Sigmoid colon (tissue), 6 donors: ENCODE measurements at regions not wholly inside any gene's neighbourhood (a gene's known extent, or its start where the extent isn't known, plus 50 kb on each side); places are given as distances from the start of the nearest gene placed in this dataset.

Source experiments
- DNase-seq: peaks from one replicate; pipeline ENCODE4 v3.0.0-alpha.2; 2019
- H3K27ac ChIP-seq, 4 donors: fragments of 200-600 bp; sonication (generic); one replicate each; pipeline ENCODE4 v1.5.1; 2016 to 2019; ENCODE audit warnings: mild to moderate bottlenecking in 1 of 4
- H3K27me3 ChIP-seq, 3 donors: fragments of 200-600 bp; sonication (generic); one replicate each; pipeline ENCODE4 v1.5.1; 2019; ENCODE audit warnings: mild to moderate bottlenecking in 1 of 3
- H3K36me3 ChIP-seq, 4 donors: fragments of 200-600 bp; sonication (generic); one replicate each; pipeline ENCODE4 v1.5.1; 2016 to 2019
- H3K4me1 ChIP-seq, 4 donors: fragments of 200-600 bp; sonication (generic); one replicate each; pipeline ENCODE4 v1.5.1; 2017 to 2019
- H3K4me3 ChIP-seq, 4 donors: fragments of 200-600 bp; sonication (generic); one replicate each; pipeline ENCODE4 v1.5.1; 2017 to 2019; ENCODE audit warnings: mild to moderate bottlenecking in 2 of 4, moderate library complexity in 1 of 4
- H3K9me3 ChIP-seq, 4 donors: fragments of 200-600 bp in 3 of 4; sonication (generic) in 3 of 4; one replicate each; pipeline versions ENCODE4 v1.5.1 to v1.6.1; 2013 to 2019
- EP300 ChIP-seq, 4 donors: sonication (generic); formaldehyde crosslinking; IDR thresholded peaks; one replicate each; pipeline ENCODE4 v1.6.1; 2017; ENCODE audit warnings: antibody characterized with exemption in 4 of 4
- POLR2A ChIP-seq, 2 donors: fragments of 450-650 bp; IDR thresholded peaks; one replicate each; pipeline ENCODE4 v1.6.1; 2016; ENCODE audit warnings: antibody characterized with exemption in 2 of 2, mild to moderate bottlenecking in 2 of 2, moderate library complexity in 2 of 2
- POLR2AphosphoS5 ChIP-seq, 4 donors: sonication (generic); formaldehyde crosslinking; IDR thresholded peaks; one replicate each; pipeline ENCODE4 v1.6.1; 2017; ENCODE audit warnings: antibody characterized with exemption in 4 of 4
- WGBS, 2 donors: extraction: QIAGEN DNeasy Blood & Tissue Kit; methylation state at CpG; one replicate each; pipeline ENCODE4 v1.1.7; 2013; 5-methylcytosine and 5-hydroxymethylcytosine counted together
- intact Hi-C: fragments of 100-400 bp; cut with DNase I; formaldehyde crosslinking; loops from one replicate; pipeline ENCODE4 v1.15.1; 2023
- TF ChIP-seq, protein P1 (sequence below), 4 experiments: fragments of 450-650 bp in 3 of 4; fragments of 200-600 bp in 1 of 4; IDR thresholded peaks; one replicate each; pipeline ENCODE4 v1.5.1; 2016 to 2019; ENCODE audit warnings: antibody characterized with exemption in 4 of 4, mild to moderate bottlenecking in 3 of 4, moderate library complexity in 2 of 4
- donor health status: healthy with polysubstance abuse.
- donor health status: healthy.

DNA sequence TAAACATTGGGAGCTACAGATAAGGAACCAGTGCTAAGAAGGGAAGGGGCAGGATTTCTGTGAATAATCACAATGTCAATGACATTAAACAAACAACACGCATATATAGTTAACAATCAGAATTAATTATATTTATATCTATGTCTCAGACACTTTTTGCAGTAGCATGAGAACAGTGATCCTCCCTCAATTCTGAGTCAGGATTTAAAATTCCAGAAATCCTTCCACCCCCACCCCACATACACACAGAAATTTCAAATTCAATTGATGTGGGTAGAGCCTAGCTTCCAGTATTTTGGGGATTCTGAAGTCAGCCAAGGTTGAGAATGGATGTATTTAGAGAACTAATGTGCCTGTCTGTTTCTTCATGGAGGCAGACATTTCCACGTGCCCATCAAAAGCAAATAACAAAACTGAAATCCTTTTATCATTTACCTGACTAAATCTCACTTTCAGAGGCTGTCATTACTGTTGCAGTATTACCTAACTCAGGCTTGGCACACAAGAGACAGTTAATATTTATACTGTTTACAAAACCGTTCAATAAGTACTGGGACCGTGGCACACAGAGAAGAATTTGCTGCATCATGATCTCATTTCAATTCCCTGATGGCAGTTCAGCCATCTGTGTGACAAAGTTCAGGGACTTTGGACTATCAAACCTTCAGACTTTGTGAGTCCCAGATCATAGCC lies 116.6 kb upstream of the PALS2 start:
- TF ChIP-seq, protein P1, sequence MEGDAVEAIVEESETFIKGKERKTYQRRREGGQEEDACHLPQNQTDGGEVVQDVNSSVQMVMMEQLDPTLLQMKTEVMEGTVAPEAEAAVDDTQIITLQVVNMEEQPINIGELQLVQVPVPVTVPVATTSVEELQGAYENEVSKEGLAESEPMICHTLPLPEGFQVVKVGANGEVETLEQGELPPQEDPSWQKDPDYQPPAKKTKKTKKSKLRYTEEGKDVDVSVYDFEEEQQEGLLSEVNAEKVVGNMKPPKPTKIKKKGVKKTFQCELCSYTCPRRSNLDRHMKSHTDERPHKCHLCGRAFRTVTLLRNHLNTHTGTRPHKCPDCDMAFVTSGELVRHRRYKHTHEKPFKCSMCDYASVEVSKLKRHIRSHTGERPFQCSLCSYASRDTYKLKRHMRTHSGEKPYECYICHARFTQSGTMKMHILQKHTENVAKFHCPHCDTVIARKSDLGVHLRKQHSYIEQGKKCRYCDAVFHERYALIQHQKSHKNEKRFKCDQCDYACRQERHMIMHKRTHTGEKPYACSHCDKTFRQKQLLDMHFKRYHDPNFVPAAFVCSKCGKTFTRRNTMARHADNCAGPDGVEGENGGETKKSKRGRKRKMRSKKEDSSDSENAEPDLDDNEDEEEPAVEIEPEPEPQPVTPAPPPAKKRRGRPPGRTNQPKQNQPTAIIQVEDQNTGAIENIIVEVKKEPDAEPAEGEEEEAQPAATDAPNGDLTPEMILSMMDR (IDR thresholded peaks at IDR 0.05): no peak
- TF ChIP-seq POLR2A (IDR thresholded peaks at IDR 0.05): no peak
- no peak for TF ChIP-seq POLR2AphosphoS5 (IDR thresholded peaks at IDR 0.05)
- no peak for TF ChIP-seq EP300 (IDR thresholded peaks at IDR 0.05)
- no peak for DNase-seq
- 22 to 44% methylated on average over 4 of the region's 4 CpGs for WGBS, 2 donors
- Histone ChIP-seq H3K27ac (no peak overlapping the region), H3K4me1 (no peaks in the 10 kb centered on the region), H3K36me3 (no peaks in the 10 kb centered on the region), H3K27me3 (no peaks in the 10 kb centered on the region), H3K4me3 (no peak overlapping the region), H3K9me3 (no peaks in the 10 kb centered on the region)
- intact Hi-C loops: no loop called here

DNA sequence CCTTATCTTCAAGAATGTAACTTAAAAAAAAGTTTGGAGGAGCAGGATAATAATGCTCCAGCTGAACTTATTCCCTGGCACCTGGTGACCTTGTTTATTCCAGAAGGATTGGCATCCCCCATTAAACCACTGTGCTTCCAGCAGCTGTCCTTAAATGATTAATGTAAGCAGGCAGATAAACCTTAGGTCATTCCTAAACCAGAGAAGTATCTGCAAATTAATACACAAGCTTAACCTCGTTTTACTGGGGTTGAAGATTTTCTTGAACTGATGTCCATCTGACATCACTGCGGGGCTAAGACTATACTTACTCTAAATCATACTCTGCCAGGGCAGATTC lies 116.1 kb upstream of the PALS2 start:
- no peak overlapping the region for H3K4me3 ChIP-seq
- WGBS, 2 donors: 36 to 52% methylated on average over 2 of the region's 2 CpGs
- no peaks in the 10 kb centered on the region for H3K4me1 ChIP-seq
- intact Hi-C loops: no loop called here
- no peak for TF ChIP-seq POLR2AphosphoS5 (IDR thresholded peaks at IDR 0.05)
- TF ChIP-seq EP300 (IDR thresholded peaks at IDR 0.05): no peak
- no peak for TF ChIP-seq POLR2A (IDR thresholded peaks at IDR 0.05)
- TF ChIP-seq, protein P1 (IDR thresholded peaks at IDR 0.05): no peak
- no peaks in the 10 kb centered on the region for H3K36me3 ChIP-seq
- DNase-seq: no peak
- H3K27me3 ChIP-seq: no peaks in the 10 kb centered on the region
- no peak overlapping the region for H3K27ac ChIP-seq
- no peaks in the 10 kb centered on the region for H3K9me3 ChIP-seq

DNA sequence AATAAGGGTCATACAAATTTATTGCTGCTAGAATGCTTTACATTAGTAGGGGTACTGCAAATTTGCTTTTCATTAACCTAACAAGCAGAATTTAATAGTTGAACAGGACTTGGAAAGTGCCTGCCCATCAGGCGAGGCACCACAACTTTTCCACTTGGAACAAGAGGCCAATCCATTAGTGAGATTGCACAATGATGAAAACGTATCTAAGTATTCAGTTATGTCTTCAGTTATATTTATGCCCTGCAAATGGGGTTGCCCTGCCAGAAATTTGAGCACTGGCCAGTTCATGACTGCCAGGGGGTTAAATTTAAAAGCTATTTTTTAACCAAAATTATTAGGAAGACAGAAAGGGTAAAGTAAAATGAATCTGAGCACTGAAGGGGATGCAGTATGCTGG lies 111.1 kb upstream of the PALS2 start:
- H3K27ac ChIP-seq: no peak overlapping the region
- H3K36me3 ChIP-seq: no peaks in the 10 kb centered on the region
- TF ChIP-seq POLR2A (IDR thresholded peaks at IDR 0.05) (no peak), EP300 (IDR thresholded peaks at IDR 0.05) (no peak), POLR2AphosphoS5 (IDR thresholded peaks at IDR 0.05) (no peak)
- TF ChIP-seq, protein P1 (IDR thresholded peaks at IDR 0.05): no peak
- intact Hi-C loops: no loop called here
- H3K9me3 ChIP-seq: no peaks in the 10 kb centered on the region
- no peak for DNase-seq
- no peaks in the 10 kb centered on the region for H3K27me3 ChIP-seq
- H3K4me1 ChIP-seq: no peaks in the 10 kb centered on the region
- H3K4me3 ChIP-seq: no peak overlapping the region
- 55 to 72% methylated on average over 2 of the region's 2 CpGs for WGBS, 2 donors

DNA sequence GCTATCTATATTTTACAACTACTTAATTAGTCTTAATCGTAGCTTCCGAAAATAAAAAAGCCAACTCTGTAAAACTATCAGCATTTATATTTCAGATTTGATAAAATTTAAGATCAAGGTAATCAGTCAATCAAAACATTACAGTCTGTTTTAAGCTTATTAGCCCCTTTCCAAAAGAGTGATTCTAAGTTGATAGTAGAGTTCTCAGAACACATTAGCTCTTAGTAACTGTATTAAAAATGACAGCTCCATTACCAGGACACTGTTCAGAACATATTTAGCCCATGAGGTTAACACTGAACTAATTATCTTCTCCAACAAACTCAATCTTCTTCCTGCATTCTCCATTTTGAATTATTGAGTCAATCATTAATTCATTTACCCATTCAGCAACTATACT lies 110.3 kb upstream of the PALS2 start:
- Histone ChIP-seq H3K36me3 (no peaks in the 10 kb centered on the region), H3K27me3 (no peaks in the 10 kb centered on the region), H3K4me1 (no peaks in the 10 kb centered on the region), H3K9me3 (no peaks in the 10 kb centered on the region), H3K27ac (no peak overlapping the region), H3K4me3 (no peak overlapping the region)
- 94 to 97% methylated on average over 2 of the region's 2 CpGs for WGBS, 2 donors
- intact Hi-C loops: no loop called here
- no peak for DNase-seq
- TF ChIP-seq POLR2A (IDR thresholded peaks at IDR 0.05): no peak
- TF ChIP-seq, protein P1 (IDR thresholded peaks at IDR 0.05): no peak
- TF ChIP-seq POLR2AphosphoS5 (IDR thresholded peaks at IDR 0.05): no peak
- no peak for TF ChIP-seq EP300 (IDR thresholded peaks at IDR 0.05)

DNA sequence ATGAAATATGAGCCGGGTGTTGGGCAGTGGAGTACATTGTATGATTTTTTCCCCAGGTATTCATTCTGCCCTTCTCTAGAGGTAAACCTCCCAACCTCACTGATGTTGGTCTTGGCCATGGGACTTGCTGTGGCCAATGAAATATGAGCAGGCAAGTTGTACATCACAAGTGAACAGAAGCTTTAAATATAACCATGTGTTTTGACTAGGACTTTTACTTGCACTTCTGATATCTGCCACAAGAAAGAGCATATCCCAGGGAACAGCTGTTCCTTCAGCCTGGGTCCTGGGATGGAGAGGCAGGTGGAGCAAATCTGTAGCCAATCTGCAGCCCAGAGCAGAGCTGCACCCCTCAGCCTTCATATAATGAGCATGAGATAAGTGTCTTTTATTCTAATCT lies 109.8 kb upstream of the PALS2 start:
- no peak for DNase-seq
- 91 to 97% methylated on average over 1 of the region's 1 CpG for WGBS, 2 donors
- H3K4me1 ChIP-seq: no peaks in the 10 kb centered on the region
- H3K36me3 ChIP-seq: no peaks in the 10 kb centered on the region
- no peaks in the 10 kb centered on the region for H3K9me3 ChIP-seq
- TF ChIP-seq, protein P1 (IDR thresholded peaks at IDR 0.05): no peak
- no peak for TF ChIP-seq POLR2A (IDR thresholded peaks at IDR 0.05)
- TF ChIP-seq POLR2AphosphoS5 (IDR thresholded peaks at IDR 0.05): no peak
- TF ChIP-seq EP300 (IDR thresholded peaks at IDR 0.05): no peak
- no peaks in the 10 kb centered on the region for H3K27me3 ChIP-seq
- intact Hi-C loops: no loop called here
- H3K27ac ChIP-seq: no peak overlapping the region
- no peak overlapping the region for H3K4me3 ChIP-seq
